Epithelial cell of proximal tubule (primary cell): ENCODE measurements at regions not wholly inside any gene's neighbourhood (a gene's known extent, or its start where the extent isn't known, plus 50 kb on each side); places are given as distances from the start of the nearest gene placed in this dataset.

Experiments
- DNase-seq: peaks from one replicate; pipeline ENCODE4 v3.0.0-alpha.2; 2011; ENCODE audit warnings: low read depth
- H3K4me3 ChIP-seq: 2 replicates; pipeline ENCODE4 v1.5.1; 2011; ENCODE audit warnings: low read depth, mild to moderate bottlenecking, low read length
- TF ChIP-seq, protein P1 (sequence below): conservative IDR thresholded peaks from 2 replicates; pipeline ENCODE4 v1.5.1; 2012; ENCODE audit warnings: low read depth, mild to moderate bottlenecking, low read length

DNA sequence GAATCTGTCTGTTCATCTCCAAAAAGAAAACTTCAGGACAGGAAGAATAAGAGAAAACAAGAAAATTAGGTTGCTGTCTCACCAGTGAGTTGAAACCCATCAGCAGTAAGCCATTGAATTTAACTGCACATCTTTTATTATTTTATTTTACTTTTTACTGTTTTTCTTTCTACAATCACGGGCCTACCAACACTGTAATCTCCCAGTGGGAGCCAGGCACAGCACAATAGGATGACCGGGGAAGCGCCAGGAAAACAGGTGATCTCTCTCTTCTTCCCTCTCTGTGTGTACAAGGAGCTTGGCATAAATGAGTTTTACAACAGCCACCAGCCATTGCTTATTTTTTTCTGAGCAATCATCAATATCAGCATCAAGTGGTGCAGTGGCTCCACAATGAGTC is 113.1 kb upstream of the ESRRG start:
- H3K4me3 ChIP-seq = no peak overlapping the region
- no peak for DNase-seq
- TF ChIP-seq, protein P1, sequence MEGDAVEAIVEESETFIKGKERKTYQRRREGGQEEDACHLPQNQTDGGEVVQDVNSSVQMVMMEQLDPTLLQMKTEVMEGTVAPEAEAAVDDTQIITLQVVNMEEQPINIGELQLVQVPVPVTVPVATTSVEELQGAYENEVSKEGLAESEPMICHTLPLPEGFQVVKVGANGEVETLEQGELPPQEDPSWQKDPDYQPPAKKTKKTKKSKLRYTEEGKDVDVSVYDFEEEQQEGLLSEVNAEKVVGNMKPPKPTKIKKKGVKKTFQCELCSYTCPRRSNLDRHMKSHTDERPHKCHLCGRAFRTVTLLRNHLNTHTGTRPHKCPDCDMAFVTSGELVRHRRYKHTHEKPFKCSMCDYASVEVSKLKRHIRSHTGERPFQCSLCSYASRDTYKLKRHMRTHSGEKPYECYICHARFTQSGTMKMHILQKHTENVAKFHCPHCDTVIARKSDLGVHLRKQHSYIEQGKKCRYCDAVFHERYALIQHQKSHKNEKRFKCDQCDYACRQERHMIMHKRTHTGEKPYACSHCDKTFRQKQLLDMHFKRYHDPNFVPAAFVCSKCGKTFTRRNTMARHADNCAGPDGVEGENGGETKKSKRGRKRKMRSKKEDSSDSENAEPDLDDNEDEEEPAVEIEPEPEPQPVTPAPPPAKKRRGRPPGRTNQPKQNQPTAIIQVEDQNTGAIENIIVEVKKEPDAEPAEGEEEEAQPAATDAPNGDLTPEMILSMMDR = no peak

DNA sequence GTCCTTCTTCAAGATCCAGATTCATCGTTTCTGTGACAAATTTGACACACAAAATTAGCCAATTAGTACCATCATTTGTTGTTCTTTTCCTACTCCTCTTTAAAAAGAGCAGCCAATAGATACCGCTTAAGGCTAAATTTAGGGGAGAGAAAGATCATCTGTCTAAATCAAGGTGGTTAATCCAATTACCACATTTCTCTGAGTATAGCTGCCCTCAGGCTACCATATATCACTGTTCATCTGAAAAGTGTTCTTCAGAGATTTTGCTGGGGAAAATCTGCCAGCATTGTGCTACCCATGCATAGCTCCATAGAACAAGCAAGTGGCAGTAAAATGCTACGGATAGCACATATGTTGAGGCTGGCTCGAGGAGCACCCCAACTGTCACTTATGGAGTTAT is 110.3 kb upstream of the ESRRG start:
- DNase-seq = no peak
- H3K4me3 ChIP-seq = no peak overlapping the region
- TF ChIP-seq, protein P1 = no peak

DNA sequence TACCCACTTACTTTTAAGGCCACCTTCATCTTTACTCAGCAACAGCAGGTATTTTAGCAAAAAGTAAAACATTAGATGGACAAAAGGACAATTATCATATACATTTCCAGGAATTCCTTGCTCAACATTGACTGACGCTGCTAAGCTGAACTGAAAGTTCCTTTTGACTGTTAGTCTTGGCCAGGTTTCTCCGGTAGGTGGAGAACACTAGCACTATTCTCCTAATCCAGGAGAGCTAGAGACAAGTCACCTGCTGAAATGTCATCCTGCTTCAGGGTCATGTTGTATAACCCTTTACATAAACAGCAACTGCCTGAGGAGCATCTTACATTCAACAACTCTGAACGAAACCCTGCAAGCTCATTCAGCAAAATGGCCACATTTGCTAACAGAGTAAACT is 109.0 kb upstream of the ESRRG start:
- no peak overlapping the region for H3K4me3 ChIP-seq
- TF ChIP-seq, protein P1 = no peak
- DNase-seq = no peak

DNA sequence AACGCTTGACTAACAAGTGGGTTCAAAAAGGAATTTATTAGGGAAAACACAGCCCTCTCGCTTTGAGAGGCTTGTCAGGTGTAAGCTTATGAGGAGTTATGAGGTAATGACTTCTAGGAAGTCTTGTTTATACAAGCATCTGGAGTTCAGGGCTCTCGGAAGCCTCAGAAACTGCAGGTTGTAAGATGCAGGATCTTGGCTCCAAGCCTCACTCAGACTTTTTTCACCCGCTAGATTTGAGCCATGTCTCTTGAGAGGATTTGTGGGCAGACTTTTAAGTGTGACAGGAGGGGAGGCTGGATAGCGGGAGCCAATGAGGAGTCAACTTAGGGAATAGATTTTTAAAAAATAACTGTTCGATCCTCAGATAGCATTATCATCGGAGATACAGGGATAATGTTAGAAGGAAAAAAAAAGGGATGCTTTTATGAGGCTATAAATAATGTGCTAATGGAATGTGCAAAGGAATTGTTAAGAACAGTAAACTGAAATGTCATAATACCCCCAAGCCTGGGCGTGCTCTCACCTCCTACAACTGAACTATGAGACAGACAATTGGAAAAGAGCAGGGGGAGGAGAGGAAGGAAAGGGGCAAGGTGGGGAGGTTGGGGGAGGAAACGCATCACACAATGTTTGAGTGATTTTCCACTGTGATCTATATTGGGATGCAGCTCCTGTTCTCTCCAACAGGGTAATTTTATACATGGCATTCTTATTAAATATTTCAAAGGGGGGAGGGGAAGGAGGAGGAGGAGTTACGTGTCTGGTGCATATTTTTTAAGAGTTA is 107.4 kb upstream of the ESRRG start:
- TF ChIP-seq, protein P1 = no peak
- DNase-seq = no peak

DNA sequence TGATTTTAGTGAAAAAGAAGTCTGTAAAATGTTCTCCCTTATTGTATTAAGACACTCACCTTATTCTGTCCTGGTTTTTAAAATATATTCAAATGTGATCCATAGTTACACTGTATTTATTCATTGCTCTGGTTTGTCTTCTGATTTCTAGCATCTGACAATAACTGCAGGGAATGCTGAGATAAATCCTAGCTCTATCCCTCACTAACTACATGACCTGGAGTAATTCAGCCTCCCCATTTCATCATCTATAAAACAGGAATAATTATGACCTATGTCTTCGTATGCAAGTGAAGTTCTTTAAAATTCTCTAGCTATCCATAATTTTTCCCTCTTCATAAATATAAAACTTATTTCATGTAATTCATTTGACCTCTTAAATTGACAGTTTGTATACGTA is 104.0 kb upstream of the ESRRG start:
- DNase-seq = no peak
- TF ChIP-seq, protein P1 = no peak
- H3K4me3 ChIP-seq = no peak overlapping the region

More for the DNA sequence above, 107.4 kb upstream of the ESRRG start:
- no peak overlapping the region for H3K4me3 ChIP-seq

DNA sequence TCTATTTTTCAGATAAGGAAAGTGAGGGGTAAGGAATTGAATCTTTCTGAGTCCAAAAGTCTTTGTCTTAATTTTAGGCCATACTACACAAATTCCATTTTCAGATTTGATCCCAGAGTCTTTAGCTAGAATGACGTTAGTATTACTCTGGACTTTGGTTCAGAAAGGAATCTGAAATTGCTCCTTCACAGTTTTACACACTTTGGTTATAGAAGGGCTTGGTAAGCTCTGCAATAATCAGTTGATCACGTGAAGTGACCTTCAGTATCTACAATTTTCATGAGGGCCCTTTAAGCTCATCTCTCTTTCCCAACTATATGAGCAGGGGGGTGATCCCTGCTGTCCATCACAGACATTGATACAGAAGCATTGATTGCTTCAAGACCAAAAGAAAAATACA is 103.4 kb upstream of the ESRRG start:
- DNase-seq = no peak
- TF ChIP-seq, protein P1 = no peak
- H3K4me3 ChIP-seq = no peak overlapping the region

DNA sequence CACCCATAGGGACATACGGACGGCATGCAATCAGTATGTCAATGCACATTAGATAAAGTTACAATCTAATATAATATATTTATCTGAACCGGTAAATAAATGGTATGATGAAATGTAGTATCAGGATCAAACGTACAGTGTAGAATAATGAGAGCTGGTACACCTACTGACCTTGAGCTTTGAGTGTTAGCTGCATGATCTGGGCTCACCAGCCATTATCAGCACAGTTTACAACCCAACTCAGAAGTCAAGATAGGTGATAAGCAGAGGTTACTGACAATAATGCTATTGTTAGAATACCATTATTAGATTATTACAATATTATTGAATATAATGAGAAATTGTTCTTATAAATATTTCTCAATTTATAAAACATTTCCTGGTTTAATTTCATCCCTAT is 103.0 kb upstream of the ESRRG start:
- no peak overlapping the region for H3K4me3 ChIP-seq
- TF ChIP-seq, protein P1 = no peak
- DNase-seq = no peak
